Ishikawa (cell line): ENCODE measurements at regions not wholly inside any gene's neighbourhood (a gene's known extent, or its start where the extent isn't known, plus 50 kb on each side); places are given as distances from the start of the nearest gene placed in this dataset.

Experiments used
- CEBPB ChIP-seq: IDR thresholded peaks from 2 replicates; pipeline ENCODE4 v1.6.1; 2012
- CREB1 ChIP-seq: IDR thresholded peaks from 2 replicates; pipeline ENCODE4 v1.6.1; 2012; ENCODE audit warnings: low read depth
- EGR1 ChIP-seq: IDR thresholded peaks from 2 replicates; pipeline ENCODE4 v1.6.1; 2012
- EP300 ChIP-seq: IDR thresholded peaks from 2 replicates; pipeline ENCODE4 v1.6.1; 2012; ENCODE audit warnings: borderline replicate concordance
- FOXM1 ChIP-seq: IDR thresholded peaks from 2 replicates; pipeline ENCODE4 v1.6.1; 2012; ENCODE audit warnings: low read depth, borderline replicate concordance
- NFIC ChIP-seq: IDR thresholded peaks from 2 replicates; pipeline ENCODE4 v1.6.1; 2012
- RAD21 ChIP-seq: IDR thresholded peaks from 2 replicates; pipeline ENCODE4 v1.6.1; 2012; ENCODE audit warnings: low read depth
- TAF1 ChIP-seq: IDR thresholded peaks from 2 replicates; pipeline ENCODE4 v1.6.1; 2012; ENCODE audit warnings: low read depth, mild to moderate bottlenecking
- TCF12 ChIP-seq: IDR thresholded peaks from 2 replicates; pipeline ENCODE4 v1.6.1; 2012; ENCODE audit warnings: low read depth
- TEAD4 ChIP-seq: IDR thresholded peaks from 2 replicates; pipeline ENCODE4 v1.6.1; 2012
- YY1 ChIP-seq: IDR thresholded peaks from 2 replicates; pipeline ENCODE4 v1.6.1; 2012; ENCODE audit warnings: low read depth
- ZBTB7A ChIP-seq: IDR thresholded peaks from 2 replicates; pipeline ENCODE4 v1.6.1; 2012; ENCODE audit warnings: low read depth
- TF ChIP-seq, protein P1 (sequence below): IDR thresholded peaks from 2 replicates; pipeline ENCODE4 v1.6.1; 2012; ENCODE audit warnings: low read depth, mild to moderate bottlenecking
- TF ChIP-seq, protein P2 (sequence below): IDR thresholded peaks from 2 replicates; pipeline ENCODE4 v1.6.1; 2012
- TF ChIP-seq, protein P3 (sequence below): IDR thresholded peaks from 2 replicates; pipeline ENCODE4 v1.6.1; 2012

DNA sequence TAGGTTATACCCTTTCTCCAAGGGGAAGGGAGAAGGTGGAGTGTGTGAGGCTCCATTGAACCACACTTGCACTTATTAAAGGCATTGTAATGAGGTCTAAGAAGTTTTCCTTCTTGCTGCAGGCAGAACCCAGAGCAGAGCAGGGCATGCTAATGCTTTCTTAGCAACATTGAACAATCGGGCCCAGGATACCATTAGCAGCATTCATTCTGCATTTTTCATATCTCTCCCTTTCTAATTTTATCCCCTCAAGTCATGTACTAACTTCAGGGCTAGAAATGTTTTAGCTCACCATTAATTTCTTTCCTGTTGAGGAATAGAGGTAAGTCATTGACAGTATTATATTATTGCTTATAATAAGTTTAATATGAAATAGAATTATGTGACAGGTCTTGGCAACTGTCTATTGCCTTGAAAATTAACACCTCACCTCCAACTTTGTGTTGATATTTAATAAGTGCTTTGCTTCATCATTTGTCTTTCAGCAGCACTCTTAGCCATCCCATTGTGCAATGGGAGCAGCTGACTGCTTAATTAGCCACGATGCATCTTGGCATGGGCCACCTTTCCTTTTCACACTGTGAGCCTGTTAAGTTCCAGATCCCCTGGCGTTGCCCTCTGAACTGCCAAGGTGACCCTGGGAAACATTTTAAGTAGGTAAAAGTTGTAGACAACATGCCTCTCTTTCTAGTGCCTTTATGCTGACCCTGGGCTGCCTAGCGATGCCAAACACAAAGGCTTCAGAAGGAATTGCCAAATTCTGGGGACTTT, 300.8 kb upstream of the MEX3C start:
- TF ChIP-seq TCF12 (no peak), ZBTB7A (no peak), YY1 (no peak), RAD21 (no peak), TEAD4 (no peak), TAF1 (no peak), EGR1 (no peak), CREB1 (no peak), NFIC (no peak), CEBPB (no peak), EP300 (no peak), FOXM1 (no peak)
- TF ChIP-seq, protein P1, sequence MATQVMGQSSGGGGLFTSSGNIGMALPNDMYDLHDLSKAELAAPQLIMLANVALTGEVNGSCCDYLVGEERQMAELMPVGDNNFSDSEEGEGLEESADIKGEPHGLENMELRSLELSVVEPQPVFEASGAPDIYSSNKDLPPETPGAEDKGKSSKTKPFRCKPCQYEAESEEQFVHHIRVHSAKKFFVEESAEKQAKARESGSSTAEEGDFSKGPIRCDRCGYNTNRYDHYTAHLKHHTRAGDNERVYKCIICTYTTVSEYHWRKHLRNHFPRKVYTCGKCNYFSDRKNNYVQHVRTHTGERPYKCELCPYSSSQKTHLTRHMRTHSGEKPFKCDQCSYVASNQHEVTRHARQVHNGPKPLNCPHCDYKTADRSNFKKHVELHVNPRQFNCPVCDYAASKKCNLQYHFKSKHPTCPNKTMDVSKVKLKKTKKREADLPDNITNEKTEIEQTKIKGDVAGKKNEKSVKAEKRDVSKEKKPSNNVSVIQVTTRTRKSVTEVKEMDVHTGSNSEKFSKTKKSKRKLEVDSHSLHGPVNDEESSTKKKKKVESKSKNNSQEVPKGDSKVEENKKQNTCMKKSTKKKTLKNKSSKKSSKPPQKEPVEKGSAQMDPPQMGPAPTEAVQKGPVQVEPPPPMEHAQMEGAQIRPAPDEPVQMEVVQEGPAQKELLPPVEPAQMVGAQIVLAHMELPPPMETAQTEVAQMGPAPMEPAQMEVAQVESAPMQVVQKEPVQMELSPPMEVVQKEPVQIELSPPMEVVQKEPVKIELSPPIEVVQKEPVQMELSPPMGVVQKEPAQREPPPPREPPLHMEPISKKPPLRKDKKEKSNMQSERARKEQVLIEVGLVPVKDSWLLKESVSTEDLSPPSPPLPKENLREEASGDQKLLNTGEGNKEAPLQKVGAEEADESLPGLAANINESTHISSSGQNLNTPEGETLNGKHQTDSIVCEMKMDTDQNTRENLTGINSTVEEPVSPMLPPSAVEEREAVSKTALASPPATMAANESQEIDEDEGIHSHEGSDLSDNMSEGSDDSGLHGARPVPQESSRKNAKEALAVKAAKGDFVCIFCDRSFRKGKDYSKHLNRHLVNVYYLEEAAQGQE: no peak
- TF ChIP-seq, protein P2, sequence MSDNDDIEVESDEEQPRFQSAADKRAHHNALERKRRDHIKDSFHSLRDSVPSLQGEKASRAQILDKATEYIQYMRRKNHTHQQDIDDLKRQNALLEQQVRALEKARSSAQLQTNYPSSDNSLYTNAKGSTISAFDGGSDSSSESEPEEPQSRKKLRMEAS: no peak
- TF ChIP-seq, protein P3, sequence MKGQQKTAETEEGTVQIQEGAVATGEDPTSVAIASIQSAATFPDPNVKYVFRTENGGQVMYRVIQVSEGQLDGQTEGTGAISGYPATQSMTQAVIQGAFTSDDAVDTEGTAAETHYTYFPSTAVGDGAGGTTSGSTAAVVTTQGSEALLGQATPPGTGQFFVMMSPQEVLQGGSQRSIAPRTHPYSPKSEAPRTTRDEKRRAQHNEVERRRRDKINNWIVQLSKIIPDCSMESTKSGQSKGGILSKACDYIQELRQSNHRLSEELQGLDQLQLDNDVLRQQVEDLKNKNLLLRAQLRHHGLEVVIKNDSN: no peak

DNA sequence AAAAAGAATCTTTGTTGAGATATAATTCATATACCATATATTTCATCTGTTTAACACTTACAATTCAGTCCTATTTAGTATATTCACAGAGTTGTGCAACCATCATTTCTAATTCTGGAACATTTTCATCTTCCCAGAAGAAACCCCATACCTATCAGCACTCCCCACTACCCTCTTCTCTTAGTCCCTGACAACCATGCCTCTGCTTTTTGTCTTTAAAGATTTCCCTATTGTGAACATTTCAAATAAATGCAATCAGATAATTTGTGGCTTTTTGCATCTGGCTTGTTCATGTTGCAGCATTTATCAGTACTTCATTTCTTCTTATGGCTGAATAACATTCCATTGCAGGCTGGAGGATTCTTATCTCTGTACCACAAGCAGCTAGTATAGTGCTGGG, 305.9 kb upstream of the MEX3C start:
- TF ChIP-seq EGR1: no peak
- TF ChIP-seq, protein P2: no peak
- no peak for TF ChIP-seq ZBTB7A

DNA sequence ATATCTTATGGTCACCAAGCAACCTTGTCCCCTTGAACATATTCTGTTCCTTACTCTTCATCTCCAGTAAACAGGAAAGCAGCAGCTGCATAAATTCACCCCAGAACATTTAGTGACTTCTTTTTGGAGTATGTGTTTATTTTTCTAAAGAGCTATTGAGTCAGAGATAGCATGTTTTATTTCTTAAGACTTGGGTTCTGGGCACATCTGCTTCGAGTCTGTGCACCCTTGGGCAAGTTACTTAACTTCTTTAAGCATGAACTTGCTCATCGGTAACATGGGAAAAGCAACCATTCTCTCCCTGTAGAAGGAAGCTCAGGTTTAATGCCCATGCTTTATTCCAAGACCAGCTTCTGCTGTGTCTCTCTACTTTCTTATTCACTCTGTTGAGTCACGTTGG, 309.3 kb upstream of the MEX3C start:
- no peak for TF ChIP-seq EP300
- no peak for TF ChIP-seq TEAD4
- TF ChIP-seq EGR1: no peak
- TF ChIP-seq FOXM1: no peak
- TF ChIP-seq, protein P2: no peak
- no peak for TF ChIP-seq RAD21
- TF ChIP-seq ZBTB7A: no peak
- no peak for TF ChIP-seq YY1
- TF ChIP-seq CEBPB: no peak
- no peak for TF ChIP-seq CREB1
- no peak for TF ChIP-seq TAF1
- TF ChIP-seq TCF12: no peak
- TF ChIP-seq, protein P1: no peak
- TF ChIP-seq, protein P3: no peak
- no peak for TF ChIP-seq NFIC

DNA sequence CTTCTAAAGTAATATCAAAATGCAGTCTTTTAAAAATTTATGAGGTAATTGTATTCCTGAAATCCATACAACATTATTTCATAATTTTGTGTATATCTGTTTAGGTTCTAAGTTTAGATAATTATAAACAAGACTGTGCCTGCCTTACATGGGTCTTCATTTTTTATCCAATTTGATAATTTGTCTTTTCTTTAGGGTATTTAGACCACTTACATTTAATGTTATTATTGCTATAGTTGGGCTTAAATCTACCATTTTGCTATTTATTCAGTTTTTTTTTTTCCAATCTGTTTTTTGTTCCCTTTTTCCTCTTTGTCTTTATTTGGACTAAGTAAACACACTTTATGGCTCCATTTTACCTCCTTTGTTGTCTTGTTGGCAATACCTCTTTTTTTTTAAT, 312.5 kb upstream of the MEX3C start:
- TF ChIP-seq YY1: no peak
- TF ChIP-seq, protein P3: no peak
- no peak for TF ChIP-seq TAF1
- TF ChIP-seq, protein P1: no peak
- no peak for TF ChIP-seq EP300
- TF ChIP-seq, protein P2: no peak
- no peak for TF ChIP-seq ZBTB7A
- no peak for TF ChIP-seq NFIC
- TF ChIP-seq FOXM1: no peak
- TF ChIP-seq CEBPB: no peak
- TF ChIP-seq TEAD4: no peak
